ENCODE measurements at regions not wholly inside any gene's neighbourhood (a gene's known extent, or its start where the extent isn't known, plus 50 kb on each side); places are given as distances from the start of the nearest gene placed in this dataset.

- Histone ChIP-seq H3K27ac (ENCODE audit: insufficient read depth, low read length, poor library complexity, severe bottlenecking) (no peak overlapping the region), H3K9me3 (ENCODE audit: control insufficient read depth in 2 of 2, low read length in 2 of 2) (no peaks in the 10 kb centered on the region), H3K27me3 (ENCODE audit: control insufficient read depth, insufficient read depth, low read length) (no peaks in the 10 kb centered on the region), H3K36me3 (ENCODE audit: control insufficient read depth, insufficient read depth, low read length) (no peaks in the 10 kb centered on the region), H3K4me3 (ENCODE audit: low read depth, low read length) (no peak overlapping the region), H3K4me1 (ENCODE audit: control insufficient read depth, insufficient read depth, low read length, poor library complexity, severe bottlenecking) (no peaks in the 10 kb centered on the region)
- H3K4me1 Mint-ChIP-seq = no peaks in the 10 kb centered on the region
- H3K36me3 Mint-ChIP-seq = no peaks in the 10 kb centered on the region
- H3K9me3 Mint-ChIP-seq = peaks cover 0 to 5% (median 0%) of the 10 kb centered on the region in 7 donors
- no peak overlapping the region for H3K4me3 Mint-ChIP-seq
- no peaks in the 10 kb centered on the region for H3K27me3 Mint-ChIP-seq
- ATAC-seq (ENCODE audit: low read depth in 2 of 2) = no peak
- no peak for DNase-seq
- H3K27ac Mint-ChIP-seq = no peak overlapping the region
Observed at GRCh38 chr13:105412171-105412570, 1123.3 kb downstream of the EFNB2 start.

- DNase-seq (peak in 1 of 3 donors; percentile 3), ATAC-seq (ENCODE audit: low read depth in 2 of 2) (no peak)
- Histone ChIP-seq H3K36me3 (ENCODE audit: control insufficient read depth, insufficient read depth, low read length) (no peaks in the 10 kb centered on the region), H3K4me3 (ENCODE audit: low read depth, low read length) (no peak overlapping the region), H3K27ac (ENCODE audit: insufficient read depth, low read length, poor library complexity, severe bottlenecking) (no peak overlapping the region), H3K27me3 (ENCODE audit: control insufficient read depth, insufficient read depth, low read length) (no peaks in the 10 kb centered on the region), H3K4me1 (ENCODE audit: control insufficient read depth, insufficient read depth, low read length, poor library complexity, severe bottlenecking) (no peaks in the 10 kb centered on the region), H3K9me3 (ENCODE audit: control insufficient read depth in 2 of 2, low read length in 2 of 2) (no peaks in the 10 kb centered on the region)
- no peaks in the 10 kb centered on the region for H3K4me1 Mint-ChIP-seq
- H3K9me3 Mint-ChIP-seq = peaks cover 0 to 5% (median 0%) of the 10 kb centered on the region in 7 donors
- no peak overlapping the region for H3K27ac Mint-ChIP-seq
- no peaks in the 10 kb centered on the region for H3K27me3 Mint-ChIP-seq
- H3K4me3 Mint-ChIP-seq = no peak overlapping the region
- no peaks in the 10 kb centered on the region for H3K36me3 Mint-ChIP-seq
Observed at GRCh38 chr13:105410602-105411001, 1124.9 kb downstream of the EFNB2 start.

- no peaks in the 10 kb centered on the region for H3K36me3 ChIP-seq (ENCODE audit: control insufficient read depth, insufficient read depth, low read length)
- Mint-ChIP-seq H3K27ac (no peak overlapping the region), H3K9me3 (peaks cover 0 to 7% (median 2%) of the 10 kb centered on the region in 7 donors), H3K4me1 (no peaks in the 10 kb centered on the region), H3K36me3 (no peaks in the 10 kb centered on the region), H3K4me3 (no peak overlapping the region), H3K27me3 (no peaks in the 10 kb centered on the region)
- DNase-seq (no peak), ATAC-seq (ENCODE audit: low read depth in 2 of 2) (no peak)
- H3K27me3 ChIP-seq (ENCODE audit: control insufficient read depth, insufficient read depth, low read length) = no peaks in the 10 kb centered on the region
- no peak overlapping the region for H3K4me3 ChIP-seq (ENCODE audit: low read depth, low read length)
- no peak overlapping the region for H3K27ac ChIP-seq (ENCODE audit: insufficient read depth, low read length, poor library complexity, severe bottlenecking)
- H3K9me3 ChIP-seq (ENCODE audit: control insufficient read depth in 2 of 2, low read length in 2 of 2) = no peaks in the 10 kb centered on the region
- H3K4me1 ChIP-seq (ENCODE audit: control insufficient read depth, insufficient read depth, low read length, poor library complexity, severe bottlenecking) = no peaks in the 10 kb centered on the region
Observed at GRCh38 chr13:105406551-105406950, 1128.9 kb downstream of the EFNB2 start.

GRCh38 chr13:105403086-105403485 is 1132.4 kb downstream of the EFNB2 start:
- Histone ChIP-seq H3K36me3 (ENCODE audit: control insufficient read depth, insufficient read depth, low read length) (no peaks in the 10 kb centered on the region), H3K9me3 (ENCODE audit: control insufficient read depth in 2 of 2, low read length in 2 of 2) (no peaks in the 10 kb centered on the region), H3K4me1 (ENCODE audit: control insufficient read depth, insufficient read depth, low read length, poor library complexity, severe bottlenecking) (no peaks in the 10 kb centered on the region), H3K27ac (ENCODE audit: insufficient read depth, low read length, poor library complexity, severe bottlenecking) (no peak overlapping the region), H3K4me3 (ENCODE audit: low read depth, low read length) (no peak overlapping the region), H3K27me3 (ENCODE audit: control insufficient read depth, insufficient read depth, low read length) (no peaks in the 10 kb centered on the region)
- Mint-ChIP-seq H3K4me1 (no peaks in the 10 kb centered on the region), H3K9me3 (peaks cover 0 to 5% (median 2%) of the 10 kb centered on the region in 7 donors), H3K27me3 (no peaks in the 10 kb centered on the region), H3K4me3 (no peak overlapping the region), H3K27ac (no peak overlapping the region), H3K36me3 (no peaks in the 10 kb centered on the region)
- no peak for ATAC-seq (ENCODE audit: low read depth in 2 of 2)
- no peak for DNase-seq

GRCh38 chr13:105395041-105395440 is 1140.4 kb downstream of the EFNB2 start:
- Histone ChIP-seq H3K36me3 (ENCODE audit: control insufficient read depth, insufficient read depth, low read length) (no peaks in the 10 kb centered on the region), H3K27me3 (ENCODE audit: control insufficient read depth, insufficient read depth, low read length) (no peaks in the 10 kb centered on the region), H3K4me1 (ENCODE audit: control insufficient read depth, insufficient read depth, low read length, poor library complexity, severe bottlenecking) (no peaks in the 10 kb centered on the region), H3K9me3 (ENCODE audit: control insufficient read depth in 2 of 2, low read length in 2 of 2) (peaks cover 0 to 2% of the 10 kb centered on the region in 2 experiments), H3K4me3 (ENCODE audit: low read depth, low read length) (no peak overlapping the region), H3K27ac (ENCODE audit: insufficient read depth, low read length, poor library complexity, severe bottlenecking) (no peak overlapping the region)
- no peaks in the 10 kb centered on the region for H3K4me1 Mint-ChIP-seq
- ATAC-seq (ENCODE audit: low read depth in 2 of 2) (no peak), DNase-seq (no peak)
- no peaks in the 10 kb centered on the region for H3K27me3 Mint-ChIP-seq
- no peak overlapping the region for H3K27ac Mint-ChIP-seq
- peaks cover 0 to 8% (median 1%) of the 10 kb centered on the region in 7 donors for H3K9me3 Mint-ChIP-seq
- no peak overlapping the region for H3K4me3 Mint-ChIP-seq
- H3K36me3 Mint-ChIP-seq = no peaks in the 10 kb centered on the region

- DNase-seq = no peak
- no peaks in the 10 kb centered on the region for H3K27me3 Mint-ChIP-seq
- no peak overlapping the region for H3K4me3 ChIP-seq (ENCODE audit: low read depth, low read length)
- no peaks in the 10 kb centered on the region for H3K4me1 ChIP-seq (ENCODE audit: control insufficient read depth, insufficient read depth, low read length, poor library complexity, severe bottlenecking)
- H3K9me3 Mint-ChIP-seq = peaks cover 0 to 8% (median 0%) of the 10 kb centered on the region in 7 donors
- H3K27ac Mint-ChIP-seq = no peak overlapping the region
- peaks cover 0 to 2% of the 10 kb centered on the region in 2 experiments for H3K9me3 ChIP-seq (ENCODE audit: control insufficient read depth in 2 of 2, low read length in 2 of 2)
- ATAC-seq (ENCODE audit: low read depth in 2 of 2) = no peak
- H3K4me1 Mint-ChIP-seq = no peaks in the 10 kb centered on the region
- no peaks in the 10 kb centered on the region for H3K36me3 Mint-ChIP-seq
- no peak overlapping the region for H3K27ac ChIP-seq (ENCODE audit: insufficient read depth, low read length, poor library complexity, severe bottlenecking)
- H3K4me3 Mint-ChIP-seq = no peak overlapping the region
- no peaks in the 10 kb centered on the region for H3K36me3 ChIP-seq (ENCODE audit: control insufficient read depth, insufficient read depth, low read length)
- no peaks in the 10 kb centered on the region for H3K27me3 ChIP-seq (ENCODE audit: control insufficient read depth, insufficient read depth, low read length)
Observed at GRCh38 chr13:105389373-105389772, 1146.1 kb downstream of the EFNB2 start.

GRCh38 chr13:105377452-105377851 is 1158.0 kb downstream of the EFNB2 start:
- no peak overlapping the region for H3K4me3 ChIP-seq (ENCODE audit: low read depth, low read length)
- Mint-ChIP-seq H3K4me1 (no peaks in the 10 kb centered on the region), H3K27me3 (no peaks in the 10 kb centered on the region), H3K4me3 (no peak overlapping the region), H3K27ac (no peak overlapping the region), H3K9me3 (peaks cover 0 to 10% (median 4%) of the 10 kb centered on the region in 7 donors), H3K36me3 (no peaks in the 10 kb centered on the region)
- no peaks in the 10 kb centered on the region for H3K9me3 ChIP-seq (ENCODE audit: control insufficient read depth in 2 of 2, low read length in 2 of 2)
- no peaks in the 10 kb centered on the region for H3K27me3 ChIP-seq (ENCODE audit: control insufficient read depth, insufficient read depth, low read length)
- DNase-seq = no peak
- ATAC-seq (ENCODE audit: low read depth in 2 of 2) = no peak
- no peak overlapping the region for H3K27ac ChIP-seq (ENCODE audit: insufficient read depth, low read length, poor library complexity, severe bottlenecking)
- H3K4me1 ChIP-seq (ENCODE audit: control insufficient read depth, insufficient read depth, low read length, poor library complexity, severe bottlenecking) = no peaks in the 10 kb centered on the region
- no peaks in the 10 kb centered on the region for H3K36me3 ChIP-seq (ENCODE audit: control insufficient read depth, insufficient read depth, low read length)

- Mint-ChIP-seq H3K27ac (no peak overlapping the region), H3K36me3 (no peaks in the 10 kb centered on the region), H3K4me3 (no peak overlapping the region), H3K9me3 (peaks cover 0 to 10% (median 3%) of the 10 kb centered on the region in 7 donors), H3K27me3 (no peaks in the 10 kb centered on the region), H3K4me1 (no peaks in the 10 kb centered on the region)
- H3K9me3 ChIP-seq (ENCODE audit: control insufficient read depth in 2 of 2, low read length in 2 of 2) = no peaks in the 10 kb centered on the region
- ATAC-seq (ENCODE audit: low read depth in 2 of 2) = no peak
- H3K4me3 ChIP-seq (ENCODE audit: low read depth, low read length) = no peak overlapping the region
- no peaks in the 10 kb centered on the region for H3K36me3 ChIP-seq (ENCODE audit: control insufficient read depth, insufficient read depth, low read length)
- DNase-seq = no peak
- H3K27ac ChIP-seq (ENCODE audit: insufficient read depth, low read length, poor library complexity, severe bottlenecking) = no peak overlapping the region
- H3K4me1 ChIP-seq (ENCODE audit: control insufficient read depth, insufficient read depth, low read length, poor library complexity, severe bottlenecking) = no peaks in the 10 kb centered on the region
- no peaks in the 10 kb centered on the region for H3K27me3 ChIP-seq (ENCODE audit: control insufficient read depth, insufficient read depth, low read length)
Observed at GRCh38 chr13:105370011-105370650, 1165.3 kb downstream of the EFNB2 start.

Measured in CD4-positive, CD25-positive, alpha-beta regulatory T cell (primary cell).